ENCODE measurements at regions not wholly inside any gene's neighbourhood (a gene's known extent, or its start where the extent isn't known, plus 50 kb on each side); places are given as distances from the start of the nearest gene placed in this dataset.

DNA sequence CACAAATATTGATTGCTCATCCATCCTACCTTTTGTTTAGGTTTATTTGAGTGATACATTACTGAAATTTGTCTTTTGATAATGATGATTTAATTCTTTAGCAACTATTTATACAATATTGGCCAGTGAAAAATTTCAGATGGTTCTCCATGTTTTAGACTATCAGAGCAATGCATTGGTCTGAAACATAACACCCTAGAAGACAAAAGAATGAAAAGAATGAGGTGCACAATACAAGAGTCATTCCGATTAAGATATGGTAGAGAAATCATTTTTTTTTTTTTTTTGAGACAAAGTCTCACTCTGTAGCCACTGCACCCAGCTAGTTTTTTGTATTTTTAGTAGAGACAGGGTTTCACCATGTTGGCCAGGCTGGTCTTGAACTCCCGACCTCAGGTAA is 197.4 kb upstream of the FAM98A start:
- H3K56ac ChIP-seq (ENCODE audit: low read length), result no peak overlapping the region
- no CpG with 5 or more reads among the region's 2 CpGs for WGBS (ENCODE audit: extremely low coverage, insufficient coverage, low lambda C conversion rate)
- H3K4me3 ChIP-seq (ENCODE audit: low read length), result no peak overlapping the region
- no peaks in the 10 kb centered on the region for H3K79me1 ChIP-seq (ENCODE audit: low read length)
- H3K4me1 ChIP-seq (ENCODE audit: control insufficient read depth, low read depth, low read length), result no peaks in the 10 kb centered on the region
- no peak overlapping the region for H2BK15ac ChIP-seq (replicated peaks; ENCODE audit: low read depth)
- H3K79me2 ChIP-seq (ENCODE audit: control insufficient read depth, insufficient read depth, low read length), result no peaks in the 10 kb centered on the region
- H2BK5ac ChIP-seq (ENCODE audit: low read length), result no peak overlapping the region
- H2AK5ac ChIP-seq (ENCODE audit: low read length), result no peak overlapping the region
- no peak overlapping the region for H3K9ac ChIP-seq (ENCODE audit: low read length)
- no peak for DNase-seq
- H4K8ac ChIP-seq (ENCODE audit: low read depth, low read length), result no peak overlapping the region
- no peak overlapping the region for H3K4ac ChIP-seq (ENCODE audit: low read depth, low read length)
- H2BK120ac ChIP-seq (ENCODE audit: low read depth, low read length), result no peak overlapping the region
- no peak overlapping the region for H3K27ac ChIP-seq (ENCODE audit: low read depth, low read length)
- H3K27me3 ChIP-seq (ENCODE audit: insufficient read depth, low read length, poor library complexity), result no peaks in the 10 kb centered on the region
- no peak overlapping the region for H3K4me2 ChIP-seq (ENCODE audit: low read length)
- H3K23ac ChIP-seq (ENCODE audit: low read length), result no peak overlapping the region
- no peaks in the 10 kb centered on the region for H3K36me3 ChIP-seq (ENCODE audit: control insufficient read depth, insufficient read depth, low read length)
- no peak overlapping the region for H3K18ac ChIP-seq (ENCODE audit: low read length)
- H4K5ac ChIP-seq (ENCODE audit: low read length), result no peak overlapping the region

DNA sequence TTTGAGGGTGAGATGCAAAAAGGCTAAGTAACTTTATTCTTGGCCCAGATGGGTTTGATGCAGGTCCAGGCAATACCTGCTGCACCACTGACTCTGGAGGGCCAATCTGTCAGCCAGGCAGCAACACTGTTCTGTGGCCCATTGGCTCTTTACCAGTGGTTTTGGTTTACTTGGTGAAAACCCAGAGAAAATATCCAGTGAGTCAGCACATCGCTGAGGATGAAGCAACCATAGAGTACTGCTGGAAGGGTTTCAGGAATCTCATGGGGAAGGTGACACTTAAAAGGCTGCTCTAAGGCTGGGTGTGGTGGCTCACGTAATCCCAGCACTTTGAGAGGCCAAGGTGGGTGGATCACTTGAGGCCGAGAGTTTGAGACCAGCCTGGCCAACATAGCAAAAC is 192.5 kb upstream of the FAM98A start:
- Histone ChIP-seq H3K27me3 (ENCODE audit: insufficient read depth, low read length, poor library complexity) (no peaks in the 10 kb centered on the region), H3K36me3 (ENCODE audit: control insufficient read depth, insufficient read depth, low read length) (no peaks in the 10 kb centered on the region), H3K4ac (ENCODE audit: low read depth, low read length) (no peak overlapping the region), H3K79me1 (ENCODE audit: low read length) (no peaks in the 10 kb centered on the region), H3K23ac (ENCODE audit: low read length) (no peak overlapping the region), H3K4me2 (ENCODE audit: low read length) (no peak overlapping the region), H3K56ac (ENCODE audit: low read length) (no peak overlapping the region), H2BK120ac (ENCODE audit: low read depth, low read length) (no peak overlapping the region), H3K9ac (ENCODE audit: low read length) (no peak overlapping the region), H3K79me2 (ENCODE audit: control insufficient read depth, insufficient read depth, low read length) (no peaks in the 10 kb centered on the region), H3K18ac (ENCODE audit: low read length) (no peak overlapping the region), H4K8ac (ENCODE audit: low read depth, low read length) (no peak overlapping the region), H4K5ac (ENCODE audit: low read length) (no peak overlapping the region), H3K4me1 (ENCODE audit: control insufficient read depth, low read depth, low read length) (no peaks in the 10 kb centered on the region), H3K27ac (ENCODE audit: low read depth, low read length) (no peak overlapping the region), H2BK15ac (replicated peaks; ENCODE audit: low read depth) (no peak overlapping the region), H2AK5ac (ENCODE audit: low read length) (no peak overlapping the region), H3K4me3 (ENCODE audit: low read length) (no peak overlapping the region), H2BK5ac (ENCODE audit: low read length) (no peak overlapping the region)
- WGBS (ENCODE audit: extremely low coverage, insufficient coverage, low lambda C conversion rate), result no CpG with 5 or more reads among the region's 3 CpGs
- no peak for DNase-seq

GRCh38 chr2:33788044-33788443 is 188.9 kb upstream of the FAM98A start:
- Histone ChIP-seq H4K8ac (ENCODE audit: low read depth, low read length) (no peak overlapping the region), H3K23ac (ENCODE audit: low read length) (no peak overlapping the region), H3K79me1 (ENCODE audit: low read length) (no peaks in the 10 kb centered on the region), H3K27me3 (ENCODE audit: insufficient read depth, low read length, poor library complexity) (no peaks in the 10 kb centered on the region), H2BK15ac (replicated peaks; ENCODE audit: low read depth) (no peak overlapping the region), H3K18ac (ENCODE audit: low read length) (no peak overlapping the region), H3K4me2 (ENCODE audit: low read length) (no peak overlapping the region), H3K79me2 (ENCODE audit: control insufficient read depth, insufficient read depth, low read length) (no peaks in the 10 kb centered on the region), H3K9ac (ENCODE audit: low read length) (no peak overlapping the region), H2AK5ac (ENCODE audit: low read length) (no peak overlapping the region), H2BK5ac (ENCODE audit: low read length) (no peak overlapping the region), H3K4ac (ENCODE audit: low read depth, low read length) (no peak overlapping the region), H3K27ac (ENCODE audit: low read depth, low read length) (no peak overlapping the region), H3K56ac (ENCODE audit: low read length) (no peak overlapping the region), H3K4me1 (ENCODE audit: control insufficient read depth, low read depth, low read length) (no peaks in the 10 kb centered on the region), H3K4me3 (ENCODE audit: low read length) (no peak overlapping the region), H4K5ac (ENCODE audit: low read length) (no peak overlapping the region), H2BK120ac (ENCODE audit: low read depth, low read length) (no peak overlapping the region), H3K36me3 (ENCODE audit: control insufficient read depth, insufficient read depth, low read length) (no peaks in the 10 kb centered on the region)
- peak; percentile 56 for DNase-seq
- WGBS (ENCODE audit: extremely low coverage, insufficient coverage, low lambda C conversion rate), result no CpG with 5 or more reads among the region's 1 CpG

GRCh38 chr2:33786881-33787280 is 187.8 kb upstream of the FAM98A start:
- no peak overlapping the region for H4K5ac ChIP-seq (ENCODE audit: low read length)
- H3K36me3 ChIP-seq (ENCODE audit: control insufficient read depth, insufficient read depth, low read length), result no peaks in the 10 kb centered on the region
- H3K23ac ChIP-seq (ENCODE audit: low read length), result no peak overlapping the region
- H2AK5ac ChIP-seq (ENCODE audit: low read length), result no peak overlapping the region
- H3K27ac ChIP-seq (ENCODE audit: low read depth, low read length), result no peak overlapping the region
- no peak overlapping the region for H2BK120ac ChIP-seq (ENCODE audit: low read depth, low read length)
- H3K79me2 ChIP-seq (ENCODE audit: control insufficient read depth, insufficient read depth, low read length), result no peaks in the 10 kb centered on the region
- no peaks in the 10 kb centered on the region for H3K27me3 ChIP-seq (ENCODE audit: insufficient read depth, low read length, poor library complexity)
- no peaks in the 10 kb centered on the region for H3K4me1 ChIP-seq (ENCODE audit: control insufficient read depth, low read depth, low read length)
- no peak for DNase-seq
- H3K79me1 ChIP-seq (ENCODE audit: low read length), result no peaks in the 10 kb centered on the region
- H4K8ac ChIP-seq (ENCODE audit: low read depth, low read length), result no peak overlapping the region
- whole genome bisulfite sequencing (ENCODE audit: extremely low coverage, insufficient coverage, low lambda C conversion rate), result no CpG with 5 or more reads among the region's 5 CpGs
- no peak overlapping the region for H3K4ac ChIP-seq (ENCODE audit: low read depth, low read length)
- H3K4me2 ChIP-seq (ENCODE audit: low read length), result no peak overlapping the region
- no peak overlapping the region for H2BK15ac ChIP-seq (replicated peaks; ENCODE audit: low read depth)
- no peak overlapping the region for H2BK5ac ChIP-seq (ENCODE audit: low read length)
- H3K4me3 ChIP-seq (ENCODE audit: low read length), result no peak overlapping the region
- no peak overlapping the region for H3K9ac ChIP-seq (ENCODE audit: low read length)
- no peak overlapping the region for H3K18ac ChIP-seq (ENCODE audit: low read length)
- no peak overlapping the region for H3K56ac ChIP-seq (ENCODE audit: low read length)

GRCh38 chr2:33785201-33786106 is 186.4 kb upstream of the FAM98A start:
- H3K4ac ChIP-seq (ENCODE audit: low read depth, low read length), result no peak overlapping the region
- no peak overlapping the region for H3K9ac ChIP-seq (ENCODE audit: low read length)
- no peak overlapping the region for H4K5ac ChIP-seq (ENCODE audit: low read length)
- no peaks in the 10 kb centered on the region for H3K36me3 ChIP-seq (ENCODE audit: control insufficient read depth, insufficient read depth, low read length)
- H3K4me1 ChIP-seq (ENCODE audit: control insufficient read depth, low read depth, low read length), result no peaks in the 10 kb centered on the region
- H3K4me2 ChIP-seq (ENCODE audit: low read length), result no peak overlapping the region
- no peaks in the 10 kb centered on the region for H3K79me1 ChIP-seq (ENCODE audit: low read length)
- no peaks in the 10 kb centered on the region for H3K79me2 ChIP-seq (ENCODE audit: control insufficient read depth, insufficient read depth, low read length)
- no peak overlapping the region for H3K56ac ChIP-seq (ENCODE audit: low read length)
- H2BK15ac ChIP-seq (replicated peaks; ENCODE audit: low read depth), result no peak overlapping the region
- no peak overlapping the region for H3K23ac ChIP-seq (ENCODE audit: low read length)
- H3K4me3 ChIP-seq (ENCODE audit: low read length), result no peak overlapping the region
- WGBS (ENCODE audit: extremely low coverage, insufficient coverage, low lambda C conversion rate), result no CpG with 5 or more reads among the region's 4 CpGs
- H2AK5ac ChIP-seq (ENCODE audit: low read length), result no peak overlapping the region
- DNase-seq, result no peak
- H2BK5ac ChIP-seq (ENCODE audit: low read length), result no peak overlapping the region
- H2BK120ac ChIP-seq (ENCODE audit: low read depth, low read length), result no peak overlapping the region
- H4K8ac ChIP-seq (ENCODE audit: low read depth, low read length), result no peak overlapping the region
- no peak overlapping the region for H3K27ac ChIP-seq (ENCODE audit: low read depth, low read length)
- H3K18ac ChIP-seq (ENCODE audit: low read length), result no peak overlapping the region
- H3K27me3 ChIP-seq (ENCODE audit: insufficient read depth, low read length, poor library complexity), result no peaks in the 10 kb centered on the region

- no peak for DNase-seq
- Histone ChIP-seq H3K4me3 (ENCODE audit: low read length) (no peak overlapping the region), H3K79me2 (ENCODE audit: control insufficient read depth, insufficient read depth, low read length) (no peaks in the 10 kb centered on the region), H3K4ac (ENCODE audit: low read depth, low read length) (no peak overlapping the region), H3K23ac (ENCODE audit: low read length) (no peak overlapping the region), H3K36me3 (ENCODE audit: control insufficient read depth, insufficient read depth, low read length) (no peaks in the 10 kb centered on the region), H3K56ac (ENCODE audit: low read length) (no peak overlapping the region), H2BK120ac (ENCODE audit: low read depth, low read length) (no peak overlapping the region), H3K79me1 (ENCODE audit: low read length) (no peaks in the 10 kb centered on the region), H2BK5ac (ENCODE audit: low read length) (no peak overlapping the region), H3K4me2 (ENCODE audit: low read length) (no peak overlapping the region), H4K8ac (ENCODE audit: low read depth, low read length) (no peak overlapping the region), H3K27ac (ENCODE audit: low read depth, low read length) (no peak overlapping the region), H3K27me3 (ENCODE audit: insufficient read depth, low read length, poor library complexity) (no peaks in the 10 kb centered on the region), H2AK5ac (ENCODE audit: low read length) (no peak overlapping the region), H2BK15ac (replicated peaks; ENCODE audit: low read depth) (no peak overlapping the region), H3K4me1 (ENCODE audit: control insufficient read depth, low read depth, low read length) (no peaks in the 10 kb centered on the region), H3K18ac (ENCODE audit: low read length) (no peak overlapping the region), H4K5ac (ENCODE audit: low read length) (no peak overlapping the region), H3K9ac (ENCODE audit: low read length) (no peak overlapping the region)
- WGBS (ENCODE audit: extremely low coverage, insufficient coverage, low lambda C conversion rate), result no CpG with 5 or more reads among the region's 2 CpGs
Measured at GRCh38 chr2:33784488-33784887, 185.4 kb upstream of the FAM98A start.
